PC-9 (cell line): ENCODE measurements at regions not wholly inside any gene's neighbourhood (a gene's known extent, or its start where the extent isn't known, plus 50 kb on each side); places are given as distances from the start of the nearest gene placed in this dataset.

Experiments used
- BruUV-seq: library from RNA; stranded (reverse); fragments of 400-500 nt; replicated peaks from 2 replicates; lab custom pipeline; 2021; lab: Mats Ljungman, UMichigan
- CTCF ChIA-PET: fragments of 300-600 bp; sonication (Branson Sonifier 250); formaldehyde crosslinking; loops from one replicate; lab custom pipeline; 2022; ENCODE audit warnings: antibody characterized with exemption; lab: Charles Lee
- POLR2A ChIA-PET: fragments of 300-600 bp; sonication (Branson Sonifier 250); formaldehyde crosslinking; loops from one replicate; lab custom pipeline; 2022; ENCODE audit warnings: antibody characterized with exemption; ENCODE audit not compliant: unreplicated experiment; lab: Charles Lee
- DNase-seq, 2 experiments: peaks; one replicate each; pipeline versions ENCODE4 v3.0.0 to v3.0.0-alpha.2; 2015 to 2022; ENCODE audit warnings: mixed read lengths in 1 of 2
- H2AFZ ChIP-seq: fragments of 200-600 bp; sonication (generic); 2 replicates; pipeline ENCODE4 v1.8.1; 2017; ENCODE audit warnings: antibody characterized with exemption
- H3F3A ChIP-seq: fragments of 200-600 bp; sonication (generic); 2 replicates; pipeline ENCODE4 v1.8.1; 2017; ENCODE audit warnings: antibody characterized with exemption, mild to moderate bottlenecking, low read depth; ENCODE audit not compliant: insufficient read depth
- H3K27ac ChIP-seq: fragments of 200-600 bp; sonication (generic); 2 replicates; pipeline ENCODE4 v1.6.1; 2016; ENCODE audit warnings: mixed run types
- H3K27me3 ChIP-seq: fragments of 200-600 bp; sonication (generic); 2 replicates; pipeline ENCODE4 v1.6.1; 2016; ENCODE audit warnings: low read depth, mixed run types; ENCODE audit not compliant: insufficient read depth
- H3K36me3 ChIP-seq: fragments of 200-600 bp; sonication (generic); 2 replicates; pipeline ENCODE4 v1.6.1; 2016; ENCODE audit warnings: low read depth, mixed run types
- H3K4me1 ChIP-seq: fragments of 200-600 bp; sonication (generic); replicated peaks from 2 replicates; pipeline ENCODE4 v1.6.1; 2016; ENCODE audit warnings: mixed run types; ENCODE audit not compliant: insufficient read depth
- H3K4me2 ChIP-seq: fragments of 200-600 bp; sonication (generic); 2 replicates; pipeline ENCODE4 v1.6.1; 2017; ENCODE audit warnings: mixed run types
- H3K4me3 ChIP-seq: fragments of 200-600 bp; sonication (generic); 2 replicates; pipeline ENCODE4 v1.6.1; 2016; ENCODE audit warnings: mixed run types
- H3K79me2 ChIP-seq: fragments of 200-600 bp; sonication (generic); 2 replicates; pipeline ENCODE4 v1.6.1; 2017; ENCODE audit warnings: low read depth, mixed run types
- H3K9me2 ChIP-seq: fragments of 200-600 bp; sonication (generic); 2 replicates; pipeline ENCODE4 v1.8.1; 2017; ENCODE audit warnings: mild to moderate bottlenecking; ENCODE audit not compliant: insufficient read depth
- H3K9me3 ChIP-seq: fragments of 200-600 bp; sonication (generic); 2 replicates; pipeline ENCODE4 v1.8.1; 2016; ENCODE audit warnings: low read depth; ENCODE audit not compliant: insufficient read depth
- H4K20me1 ChIP-seq: fragments of 200-600 bp; sonication (generic); 2 replicates; pipeline ENCODE4 v1.8.1; 2017; ENCODE audit not compliant: insufficient read depth
- EZH2 ChIP-seq: fragments of 200-600 bp; sonication (generic); IDR thresholded peaks from 2 replicates; pipeline ENCODE4 v1.8.0; 2017; ENCODE audit warnings: antibody characterized with exemption, low read depth
- intact Hi-C: fragments of 100-400 bp; cut with micrococcal nuclease; formaldehyde crosslinking; loops from one replicate; pipeline ENCODE4 v1.10.0; 2022; ENCODE audit not compliant: unreplicated experiment
- TF ChIP-seq, protein P1 (sequence below): fragments of 200-600 bp; sonication (generic); conservative IDR thresholded peaks from 2 replicates; pipeline ENCODE4 v1.6.1; 2017; ENCODE audit warnings: mixed run types, antibody characterized with exemption, mild to moderate bottlenecking, moderate library complexity

DNA sequence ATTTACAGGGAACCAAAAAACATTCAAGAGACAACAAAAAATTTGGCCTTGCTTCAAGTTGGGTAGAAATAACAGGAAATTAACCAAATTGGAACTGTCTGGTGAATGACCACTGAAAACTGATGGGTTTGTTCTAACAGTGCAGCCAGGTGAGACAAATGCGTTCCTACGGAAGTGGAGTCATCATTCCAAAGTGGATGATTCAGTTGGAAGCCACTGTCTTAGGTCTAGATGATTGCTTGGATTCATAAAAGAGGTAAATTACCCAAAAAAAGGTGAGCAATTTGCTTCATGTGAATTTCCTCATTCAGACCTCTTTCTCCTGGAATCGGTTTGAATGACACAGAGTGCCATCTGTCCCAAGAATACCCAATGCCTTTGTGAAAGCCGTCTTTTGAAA lies 87.1 kb upstream of the IPO5 start:
- no peak for DNase-seq
- H3K4me1 ChIP-seq, result no peaks in the 10 kb centered on the region
- no peak overlapping the region for H2AFZ ChIP-seq
- POLR2A ChIA-PET, result no interaction called here
- no TSS peak for BruUV-seq
- H3K27ac ChIP-seq, result no peak overlapping the region
- intact Hi-C loops, result no loop called here
- no peak for TF ChIP-seq EZH2
- TF ChIP-seq, protein P1, sequence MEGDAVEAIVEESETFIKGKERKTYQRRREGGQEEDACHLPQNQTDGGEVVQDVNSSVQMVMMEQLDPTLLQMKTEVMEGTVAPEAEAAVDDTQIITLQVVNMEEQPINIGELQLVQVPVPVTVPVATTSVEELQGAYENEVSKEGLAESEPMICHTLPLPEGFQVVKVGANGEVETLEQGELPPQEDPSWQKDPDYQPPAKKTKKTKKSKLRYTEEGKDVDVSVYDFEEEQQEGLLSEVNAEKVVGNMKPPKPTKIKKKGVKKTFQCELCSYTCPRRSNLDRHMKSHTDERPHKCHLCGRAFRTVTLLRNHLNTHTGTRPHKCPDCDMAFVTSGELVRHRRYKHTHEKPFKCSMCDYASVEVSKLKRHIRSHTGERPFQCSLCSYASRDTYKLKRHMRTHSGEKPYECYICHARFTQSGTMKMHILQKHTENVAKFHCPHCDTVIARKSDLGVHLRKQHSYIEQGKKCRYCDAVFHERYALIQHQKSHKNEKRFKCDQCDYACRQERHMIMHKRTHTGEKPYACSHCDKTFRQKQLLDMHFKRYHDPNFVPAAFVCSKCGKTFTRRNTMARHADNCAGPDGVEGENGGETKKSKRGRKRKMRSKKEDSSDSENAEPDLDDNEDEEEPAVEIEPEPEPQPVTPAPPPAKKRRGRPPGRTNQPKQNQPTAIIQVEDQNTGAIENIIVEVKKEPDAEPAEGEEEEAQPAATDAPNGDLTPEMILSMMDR, result no peak
- H3K4me3 ChIP-seq, result no peak overlapping the region
- H3K4me2 ChIP-seq, result no peak overlapping the region
- CTCF ChIA-PET, result no interaction called here
- no peaks in the 10 kb centered on the region for H3K36me3 ChIP-seq
- no peaks in the 10 kb centered on the region for H3K79me2 ChIP-seq
- H3K27me3 ChIP-seq, result no peaks in the 10 kb centered on the region
- H3K9me3 ChIP-seq, result no peaks in the 10 kb centered on the region; the same call in 1 of the 2 replicates
- H3F3A ChIP-seq, result no peaks in the 10 kb centered on the region
- H4K20me1 ChIP-seq, result no peaks in the 10 kb centered on the region
- no peaks in the 10 kb centered on the region for H3K9me2 ChIP-seq

DNA sequence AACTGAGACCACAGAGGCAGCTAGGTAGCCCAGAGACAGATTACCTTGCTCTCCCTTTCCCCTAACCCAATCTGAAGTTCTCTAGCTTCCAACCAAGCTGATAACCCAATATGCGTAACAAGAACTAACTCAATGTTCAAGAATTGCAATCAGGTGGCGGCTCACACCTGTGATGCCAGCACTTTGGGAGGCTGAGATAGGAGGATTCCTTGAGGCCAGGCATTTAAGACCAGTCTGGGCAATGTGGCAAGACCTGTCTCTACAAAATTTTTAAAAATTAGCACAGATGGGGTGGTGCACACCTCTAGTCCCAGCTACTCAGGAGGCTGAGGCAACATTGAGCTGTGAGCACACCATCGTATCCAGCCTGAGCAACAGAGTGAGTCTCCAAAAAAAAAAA lies 86.7 kb upstream of the IPO5 start:
- Histone ChIP-seq H4K20me1 (no peaks in the 10 kb centered on the region), H3K9me2 (no peaks in the 10 kb centered on the region), H3K27ac (no peak overlapping the region), H3K4me3 (no peak overlapping the region), H3K4me2 (no peak overlapping the region), H3F3A (no peaks in the 10 kb centered on the region), H2AFZ (no peak overlapping the region), H3K4me1 (no peaks in the 10 kb centered on the region), H3K79me2 (no peaks in the 10 kb centered on the region), H3K9me3 (no peaks in the 10 kb centered on the region; the same call in 1 of the 2 replicates), H3K27me3 (no peaks in the 10 kb centered on the region), H3K36me3 (no peaks in the 10 kb centered on the region)
- BruUV-seq, result no TSS peak
- ChIA-PET CTCF (interaction anchor here (0.7 kb wide), 1 partner anchor 47 kb away, joined by 5 read pairs; no protein-coding TSS in a partner anchor), POLR2A (interaction anchor here (0.6 kb wide), 1 partner anchor 171 kb away, joined by 4 read pairs; no protein-coding TSS in a partner anchor)
- intact Hi-C loops, result no loop called here
- no peak for DNase-seq
- TF ChIP-seq EZH2, result no peak
- TF ChIP-seq, protein P1, result no peak

DNA sequence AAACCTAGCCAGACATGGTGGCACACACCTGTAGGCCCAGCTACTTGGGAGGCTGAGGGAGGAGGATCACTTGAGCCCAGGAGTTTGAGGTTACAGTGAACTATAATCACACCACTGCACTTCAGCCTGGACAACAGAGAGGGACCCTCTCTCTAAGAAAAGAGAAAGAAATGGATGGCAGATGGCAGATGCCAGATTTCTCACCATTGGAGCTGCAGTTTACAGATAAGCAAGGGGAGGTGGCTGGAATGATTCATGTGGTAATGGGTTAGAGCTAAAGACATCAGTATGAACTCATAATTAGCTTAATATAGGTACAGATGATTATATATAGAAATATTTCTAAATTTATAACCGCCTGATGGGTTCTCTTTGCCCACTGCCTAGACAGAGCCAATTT lies 80.1 kb upstream of the IPO5 start:
- Histone ChIP-seq H3K36me3 (no peaks in the 10 kb centered on the region), H3K4me3 (no peak overlapping the region), H4K20me1 (no peaks in the 10 kb centered on the region), H3K4me1 (no peaks in the 10 kb centered on the region), H2AFZ (no peak overlapping the region), H3K4me2 (no peak overlapping the region), H3K27me3 (no peaks in the 10 kb centered on the region), H3K9me2 (no peaks in the 10 kb centered on the region), H3K79me2 (no peaks in the 10 kb centered on the region), H3F3A (no peaks in the 10 kb centered on the region), H3K27ac (no peak overlapping the region), H3K9me3 (no peaks in the 10 kb centered on the region)
- DNase-seq, result no peak
- ChIA-PET CTCF (no interaction called here), POLR2A (no interaction called here)
- intact Hi-C loops, result no loop called here
- BruUV-seq, result no TSS peak
- TF ChIP-seq, protein P1, result no peak
- TF ChIP-seq EZH2, result no peak
